ENCODE measurements at regions not wholly inside any gene's neighbourhood (a gene's known extent, or its start where the extent isn't known, plus 50 kb on each side); places are given as distances from the start of the nearest gene placed in this dataset.

DNA sequence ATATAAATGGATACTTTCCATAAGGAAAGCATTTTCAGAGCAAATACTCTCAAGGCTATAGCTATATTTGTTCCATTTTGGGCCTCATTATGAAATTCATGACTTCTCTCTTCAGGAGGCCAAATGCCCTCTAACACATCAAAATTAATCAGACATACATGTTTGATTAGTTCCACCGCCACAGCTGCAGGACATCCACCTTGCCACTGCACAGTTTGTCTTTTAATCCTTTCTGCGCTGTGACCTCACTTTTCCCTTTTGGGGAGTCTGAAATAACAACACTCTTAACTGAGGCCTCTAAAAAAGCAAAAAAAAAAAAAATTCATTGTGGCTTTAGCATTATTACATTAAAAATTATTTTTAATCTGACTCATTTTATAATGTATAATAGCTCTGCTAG lies 279.1 kb upstream of the CDH12 start:
- Histone ChIP-seq H3K9me3 (ENCODE audit: control insufficient read depth, low read length) (peaks cover 6% of the 10 kb centered on the region), H2AFZ (ENCODE audit: low read depth, low read length) (no peak overlapping the region), H4K8ac (ENCODE audit: low read length) (no peak overlapping the region), H3K14ac (ENCODE audit: low read length in 2 of 2) (no peak overlapping the region), H4K91ac (ENCODE audit: low read length) (no peak overlapping the region), H3K4ac (ENCODE audit: low read depth in 1 of 2, low read length in 2 of 2) (no peak overlapping the region), H3K79me1 (replicated peaks; ENCODE audit: low read length, poor library complexity, severe bottlenecking) (no peaks in the 10 kb centered on the region), H2BK120ac (ENCODE audit: low read depth, low read length) (no peak overlapping the region), H3K4me3 (ENCODE audit: insufficient read depth in 1 of 2, low read depth in 1 of 2, low read length in 2 of 2) (no peak overlapping the region), H3K27me3 (ENCODE audit: control insufficient read depth in 1 of 2, insufficient read depth in 1 of 2, low read length in 2 of 2) (no peaks in the 10 kb centered on the region), H2BK5ac (ENCODE audit: low read depth, low read length, poor library complexity, severe bottlenecking) (no peak overlapping the region), H3K27ac (ENCODE audit: low read length, poor library complexity, severe bottlenecking) (no peak overlapping the region), H3K36me3 (ENCODE audit: control insufficient read depth in 1 of 2, insufficient read depth in 2 of 2, low read depth in 1 of 2, low read length in 2 of 2) (no peaks in the 10 kb centered on the region), H3K4me2 (ENCODE audit: low read length, poor library complexity, severe bottlenecking) (no peak overlapping the region), H3K18ac (ENCODE audit: low read depth in 1 of 2, low read length in 2 of 2) (no peak overlapping the region), H3K23ac (ENCODE audit: low read length in 2 of 2) (no peak overlapping the region), H2BK15ac (ENCODE audit: low read depth, poor library complexity, severe bottlenecking) (no peak overlapping the region), H3K9ac (ENCODE audit: low read length) (no peak overlapping the region), H2BK12ac (ENCODE audit: low read length in 2 of 2) (no peak overlapping the region), H2AK5ac (ENCODE audit: low read length, severe bottlenecking) (no peak overlapping the region), H3K4me1 (ENCODE audit: control insufficient read depth, insufficient read depth, low read depth, low read length) (no peaks in the 10 kb centered on the region)
- WGBS: 100% methylated on average over 2 of the region's 2 CpGs
- no peak for DNase-seq

DNA sequence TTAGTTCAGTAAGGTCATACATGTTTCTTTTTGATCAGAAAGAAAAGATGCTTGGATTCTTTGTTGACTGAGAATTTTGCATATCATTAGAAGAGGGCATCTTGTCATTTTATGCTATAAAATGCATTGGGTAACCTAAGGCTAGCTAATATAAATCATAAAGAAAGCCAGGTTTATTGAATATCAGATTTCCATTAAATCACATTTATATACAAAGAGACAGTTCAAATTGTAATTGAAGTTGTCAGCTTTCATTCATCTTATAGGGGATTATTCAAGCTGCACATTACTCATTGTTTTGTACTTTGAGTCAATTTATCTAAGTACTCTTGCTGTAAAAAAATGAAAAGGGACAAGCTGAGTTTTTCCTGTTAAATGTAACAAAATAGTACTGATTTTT lies 259.1 kb upstream of the CDH12 start:
- Histone ChIP-seq H3K4ac (ENCODE audit: low read depth in 1 of 2, low read length in 2 of 2) (no peak overlapping the region), H2BK15ac (ENCODE audit: low read depth, poor library complexity, severe bottlenecking) (no peak overlapping the region)
- DNase-seq: no peak

DNA sequence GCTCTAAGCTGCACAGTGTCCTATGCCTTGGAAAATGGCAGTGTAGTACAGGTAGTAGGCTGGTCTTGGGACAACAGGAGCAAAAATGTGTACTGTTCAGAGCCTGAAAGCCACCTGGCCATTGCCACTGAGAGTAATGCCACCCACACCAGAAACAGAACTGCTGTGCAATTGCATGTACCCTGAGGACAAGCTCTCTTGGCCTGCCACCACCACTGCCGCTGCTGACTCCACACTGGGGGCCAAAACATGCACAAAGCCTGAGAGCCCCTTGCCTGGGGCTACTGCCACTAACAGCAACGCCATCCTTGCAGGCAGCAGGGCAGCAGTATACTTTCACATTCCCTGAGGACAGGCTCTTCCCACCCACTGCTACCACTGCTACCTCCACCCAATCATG lies 251.9 kb upstream of the CDH12 start:
- 59% methylated on average over 2 of the region's 2 CpGs for WGBS
- H3K23ac ChIP-seq (ENCODE audit: low read length in 2 of 2): no peak overlapping the region
- no peak overlapping the region for H4K8ac ChIP-seq (ENCODE audit: low read length)
- no peaks in the 10 kb centered on the region for H3K27me3 ChIP-seq (ENCODE audit: control insufficient read depth in 1 of 2, insufficient read depth in 1 of 2, low read length in 2 of 2)
- H2AFZ ChIP-seq (ENCODE audit: low read depth, low read length): no peak overlapping the region
- no peaks in the 10 kb centered on the region for H3K79me1 ChIP-seq (replicated peaks; ENCODE audit: low read length, poor library complexity, severe bottlenecking)
- H3K4ac ChIP-seq (ENCODE audit: low read depth in 1 of 2, low read length in 2 of 2): no peak overlapping the region
- H3K4me3 ChIP-seq (ENCODE audit: insufficient read depth in 1 of 2, low read depth in 1 of 2, low read length in 2 of 2): no peak overlapping the region
- no peak for DNase-seq
- H3K36me3 ChIP-seq (ENCODE audit: control insufficient read depth in 1 of 2, insufficient read depth in 2 of 2, low read depth in 1 of 2, low read length in 2 of 2): no peaks in the 10 kb centered on the region
- no peak overlapping the region for H3K18ac ChIP-seq (ENCODE audit: low read depth in 1 of 2, low read length in 2 of 2)
- H3K27ac ChIP-seq (ENCODE audit: low read length, poor library complexity, severe bottlenecking): no peak overlapping the region
- no peak overlapping the region for H3K4me2 ChIP-seq (ENCODE audit: low read length, poor library complexity, severe bottlenecking)
- H2BK15ac ChIP-seq (ENCODE audit: low read depth, poor library complexity, severe bottlenecking): no peak overlapping the region
- H3K4me1 ChIP-seq (ENCODE audit: control insufficient read depth, insufficient read depth, low read depth, low read length): no peaks in the 10 kb centered on the region
- no peak overlapping the region for H4K91ac ChIP-seq (ENCODE audit: low read length)
- H2BK120ac ChIP-seq (ENCODE audit: low read depth, low read length): no peak overlapping the region
- H3K14ac ChIP-seq (ENCODE audit: low read length in 2 of 2): no peak overlapping the region
- no peak overlapping the region for H2BK12ac ChIP-seq (ENCODE audit: low read length in 2 of 2)
- H3K9ac ChIP-seq (ENCODE audit: low read length): no peak overlapping the region
- H3K9me3 ChIP-seq (ENCODE audit: control insufficient read depth, low read length): peaks cover 14% of the 10 kb centered on the region
- no peak overlapping the region for H2BK5ac ChIP-seq (ENCODE audit: low read depth, low read length, poor library complexity, severe bottlenecking)
- no peak overlapping the region for H2AK5ac ChIP-seq (ENCODE audit: low read length, severe bottlenecking)

More for the DNA sequence above, 259.1 kb upstream of the CDH12 start:
- H3K36me3 ChIP-seq (ENCODE audit: control insufficient read depth in 1 of 2, insufficient read depth in 2 of 2, low read depth in 1 of 2, low read length in 2 of 2): no peaks in the 10 kb centered on the region
- no peak overlapping the region for H3K4me2 ChIP-seq (ENCODE audit: low read length, poor library complexity, severe bottlenecking)
- H2BK120ac ChIP-seq (ENCODE audit: low read depth, low read length): no peak overlapping the region
- no peaks in the 10 kb centered on the region for H3K4me1 ChIP-seq (ENCODE audit: control insufficient read depth, insufficient read depth, low read depth, low read length)
- no peak overlapping the region for H4K8ac ChIP-seq (ENCODE audit: low read length)
- H3K4me3 ChIP-seq (ENCODE audit: insufficient read depth in 1 of 2, low read depth in 1 of 2, low read length in 2 of 2): no peak overlapping the region
- H3K27ac ChIP-seq (ENCODE audit: low read length, poor library complexity, severe bottlenecking): no peak overlapping the region
- H2BK12ac ChIP-seq (ENCODE audit: low read length in 2 of 2): no peak overlapping the region
- no peak overlapping the region for H2AK5ac ChIP-seq (ENCODE audit: low read length, severe bottlenecking)
- H2BK5ac ChIP-seq (ENCODE audit: low read depth, low read length, poor library complexity, severe bottlenecking): no peak overlapping the region
- no peak overlapping the region for H3K9ac ChIP-seq (ENCODE audit: low read length)
- no peak overlapping the region for H4K91ac ChIP-seq (ENCODE audit: low read length)
- no peaks in the 10 kb centered on the region for H3K27me3 ChIP-seq (ENCODE audit: control insufficient read depth in 1 of 2, insufficient read depth in 1 of 2, low read length in 2 of 2)
- H3K9me3 ChIP-seq (ENCODE audit: control insufficient read depth, low read length): peaks cover 3% of the 10 kb centered on the region
- no peak overlapping the region for H2AFZ ChIP-seq (ENCODE audit: low read depth, low read length)
- no peaks in the 10 kb centered on the region for H3K79me1 ChIP-seq (replicated peaks; ENCODE audit: low read length, poor library complexity, severe bottlenecking)
- H3K23ac ChIP-seq (ENCODE audit: low read length in 2 of 2): no peak overlapping the region
- H3K14ac ChIP-seq (ENCODE audit: low read length in 2 of 2): no peak overlapping the region
- H3K18ac ChIP-seq (ENCODE audit: low read depth in 1 of 2, low read length in 2 of 2): no peak overlapping the region

DNA sequence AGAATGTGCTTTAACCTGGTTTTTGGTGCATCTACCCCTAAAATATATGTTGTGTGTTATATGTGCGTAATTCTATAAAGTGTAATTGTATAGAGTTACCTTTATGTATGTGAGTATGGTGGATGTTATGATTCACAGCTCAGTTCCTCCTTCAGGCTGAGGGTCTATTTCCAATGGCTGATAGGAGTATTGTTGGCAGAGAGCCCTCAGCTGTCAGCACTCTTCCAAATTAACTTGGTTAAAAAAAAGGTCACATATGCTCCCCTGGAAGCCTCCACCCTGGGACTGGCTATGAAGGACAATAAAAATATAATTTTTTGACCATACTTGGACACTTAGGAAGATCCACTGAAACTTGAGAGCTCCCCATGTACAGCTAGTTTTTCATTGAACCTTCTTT lies 250.4 kb upstream of the CDH12 start:
- 100% methylated on average over 1 of the region's 1 CpG for WGBS

More for the DNA sequence above, 250.4 kb upstream of the CDH12 start:
- Histone ChIP-seq H2AK5ac (ENCODE audit: low read length, severe bottlenecking) (no peak overlapping the region), H4K8ac (ENCODE audit: low read length) (no peak overlapping the region), H3K27me3 (ENCODE audit: control insufficient read depth in 1 of 2, insufficient read depth in 1 of 2, low read length in 2 of 2) (no peaks in the 10 kb centered on the region), H3K4me2 (ENCODE audit: low read length, poor library complexity, severe bottlenecking) (no peak overlapping the region), H3K9ac (ENCODE audit: low read length) (no peak overlapping the region), H3K4ac (ENCODE audit: low read depth in 1 of 2, low read length in 2 of 2) (no peak overlapping the region), H4K91ac (ENCODE audit: low read length) (no peak overlapping the region), H2BK5ac (ENCODE audit: low read depth, low read length, poor library complexity, severe bottlenecking) (no peak overlapping the region), H3K27ac (ENCODE audit: low read length, poor library complexity, severe bottlenecking) (no peak overlapping the region), H3K4me3 (ENCODE audit: insufficient read depth in 1 of 2, low read depth in 1 of 2, low read length in 2 of 2) (no peak overlapping the region), H3K4me1 (ENCODE audit: control insufficient read depth, insufficient read depth, low read depth, low read length) (no peaks in the 10 kb centered on the region), H3K23ac (ENCODE audit: low read length in 2 of 2) (no peak overlapping the region), H3K79me1 (replicated peaks; ENCODE audit: low read length, poor library complexity, severe bottlenecking) (no peaks in the 10 kb centered on the region), H3K36me3 (ENCODE audit: control insufficient read depth in 1 of 2, insufficient read depth in 2 of 2, low read depth in 1 of 2, low read length in 2 of 2) (no peaks in the 10 kb centered on the region), H3K9me3 (ENCODE audit: control insufficient read depth, low read length) (peaks cover 14% of the 10 kb centered on the region), H2AFZ (ENCODE audit: low read depth, low read length) (no peak overlapping the region), H2BK12ac (ENCODE audit: low read length in 2 of 2) (no peak overlapping the region), H2BK120ac (ENCODE audit: low read depth, low read length) (no peak overlapping the region), H3K18ac (ENCODE audit: low read depth in 1 of 2, low read length in 2 of 2) (no peak overlapping the region), H2BK15ac (ENCODE audit: low read depth, poor library complexity, severe bottlenecking) (no peak overlapping the region), H3K14ac (ENCODE audit: low read length in 2 of 2) (no peak overlapping the region)
- no peak for DNase-seq

Measured in mesenchymal stem cell (in vitro differentiated cells and primary cell).